ENCODE measurements at regions not wholly inside any gene's neighbourhood (a gene's known extent, or its start where the extent isn't known, plus 50 kb on each side); places are given as distances from the start of the nearest gene placed in this dataset.

- CTCF ChIA-PET = no interaction called here
- POLR2A ChIA-PET (ENCODE audit: low non-redundant PET) = no interaction called here
- no peak for DNase-seq (ENCODE audit: low spot score)
- TF ChIP-seq CTCF (conservative IDR thresholded peaks at IDR 0.05; ENCODE audit: low read depth) = no peak
- no peak overlapping the region for H3K27ac ChIP-seq
Observed at GRCh38 chr2:181314551-181314950, 142.6 kb upstream of the ITGA4 start.

- H3K27ac ChIP-seq = no peak overlapping the region
- ChIA-PET POLR2A (ENCODE audit: low non-redundant PET) (no interaction called here), CTCF (interaction anchor here (0.7 kb wide), 2 partner anchors 12 to 259 kb away, joined by 3 to 10 read pairs; no protein-coding TSS in a partner anchor)
- TF ChIP-seq CTCF (conservative IDR thresholded peaks at IDR 0.05; ENCODE audit: low read depth) = no peak
- no peak for DNase-seq (ENCODE audit: low spot score)
Observed at GRCh38 chr2:181317511-181317910, 139.7 kb upstream of the ITGA4 start.

GRCh38 chr2:181318504-181319280, 138.5 kb upstream of the ITGA4 start:
- DNase-seq (ENCODE audit: low spot score) = no peak
- ChIA-PET CTCF (interaction anchor here (0.6 kb wide), 1 partner anchor 171 kb away, joined by 3 read pairs; no protein-coding TSS in a partner anchor), POLR2A (ENCODE audit: low non-redundant PET) (no interaction called here)
- no peak overlapping the region for H3K27ac ChIP-seq
- TF ChIP-seq CTCF (conservative IDR thresholded peaks at IDR 0.05; ENCODE audit: low read depth) = no peak

GRCh38 chr2:181319286-181319685, 137.9 kb upstream of the ITGA4 start:
- DNase-seq (ENCODE audit: low spot score) = no peak
- no peak overlapping the region for H3K27ac ChIP-seq
- POLR2A ChIA-PET (ENCODE audit: low non-redundant PET) = no interaction called here
- CTCF ChIA-PET = interaction anchor here (0.6 kb wide), 1 partner anchor 170 kb away, joined by 3 read pairs; no protein-coding TSS in a partner anchor
- no peak for TF ChIP-seq CTCF (conservative IDR thresholded peaks at IDR 0.05; ENCODE audit: low read depth)

- DNase-seq (ENCODE audit: low spot score) = no peak
- no peak overlapping the region for H3K27ac ChIP-seq
- CTCF ChIA-PET = interaction anchor here (0.5 kb wide), 1 partner anchor 425 kb away, joined by 3 read pairs; no protein-coding TSS in a partner anchor
- POLR2A ChIA-PET (ENCODE audit: low non-redundant PET) = no interaction called here
- TF ChIP-seq CTCF (conservative IDR thresholded peaks at IDR 0.05; ENCODE audit: low read depth) = no peak
Observed at GRCh38 chr2:181320638-181321037, 136.5 kb upstream of the ITGA4 start.

- ChIA-PET CTCF (no interaction called here), POLR2A (ENCODE audit: low non-redundant PET) (no interaction called here)
- no peak for DNase-seq (ENCODE audit: low spot score)
- TF ChIP-seq CTCF (conservative IDR thresholded peaks at IDR 0.05; ENCODE audit: low read depth) = no peak
- no peak overlapping the region for H3K27ac ChIP-seq
Observed at GRCh38 chr2:181324912-181325311, 132.3 kb upstream of the ITGA4 start.
